ENCODE measurements at regions not wholly inside any gene's neighbourhood (a gene's known extent, or its start where the extent isn't known, plus 50 kb on each side); places are given as distances from the start of the nearest gene placed in this dataset.
"Not testable (repeated sequence)": the region's sequence is repeated elsewhere in the genome, so short reads cannot be mapped to it uniquely, and the experiment has no call there.

DNA sequence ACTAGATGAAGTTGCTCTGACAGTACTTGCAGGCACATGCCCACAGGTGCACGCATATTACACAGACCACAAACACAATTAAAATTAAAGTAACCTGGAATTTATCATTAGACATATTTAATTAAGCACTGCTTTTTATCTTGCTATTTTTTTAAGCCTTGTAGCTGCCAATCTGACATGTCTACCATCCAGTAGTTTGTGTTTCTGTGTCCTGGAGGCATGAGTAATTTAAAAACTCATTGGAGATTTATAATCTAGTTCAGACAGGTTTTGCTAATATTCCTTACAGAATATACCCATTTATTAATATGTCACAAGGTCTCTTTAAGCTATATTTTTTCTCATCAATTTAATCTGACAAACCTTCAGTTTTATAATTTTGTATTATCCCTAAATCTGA lies 445.0 kb upstream of the KLF6 start:
- H3K4me3 ChIP-seq (ENCODE audit: control insufficient read depth, low read depth, low read length) = no peak overlapping the region
- no peak for DNase-seq (ENCODE audit: low read depth)

DNA sequence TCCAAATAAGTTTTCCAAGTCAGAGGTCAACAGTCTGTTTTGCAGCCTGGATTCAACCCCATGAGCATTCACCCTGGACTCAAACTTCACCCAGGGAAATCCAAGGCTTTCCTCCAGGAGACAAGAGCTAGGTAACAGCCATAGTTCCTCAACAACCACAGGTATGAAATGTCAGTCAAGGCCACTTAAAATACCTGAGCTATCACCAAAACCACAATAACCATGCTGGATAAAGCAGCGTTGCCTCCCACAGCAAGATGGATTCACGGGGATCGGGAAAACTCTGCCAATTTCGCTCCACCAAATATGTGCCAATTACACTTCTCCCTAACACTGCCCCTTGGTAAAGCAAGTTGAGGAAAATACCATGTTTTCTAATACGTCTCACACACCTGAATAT lies 444.1 kb upstream of the KLF6 start:
- no peak for DNase-seq (ENCODE audit: low read depth)
- no peak overlapping the region for H3K4me3 ChIP-seq (ENCODE audit: control insufficient read depth, low read depth, low read length)
- TF ChIP-seq, protein P1, sequence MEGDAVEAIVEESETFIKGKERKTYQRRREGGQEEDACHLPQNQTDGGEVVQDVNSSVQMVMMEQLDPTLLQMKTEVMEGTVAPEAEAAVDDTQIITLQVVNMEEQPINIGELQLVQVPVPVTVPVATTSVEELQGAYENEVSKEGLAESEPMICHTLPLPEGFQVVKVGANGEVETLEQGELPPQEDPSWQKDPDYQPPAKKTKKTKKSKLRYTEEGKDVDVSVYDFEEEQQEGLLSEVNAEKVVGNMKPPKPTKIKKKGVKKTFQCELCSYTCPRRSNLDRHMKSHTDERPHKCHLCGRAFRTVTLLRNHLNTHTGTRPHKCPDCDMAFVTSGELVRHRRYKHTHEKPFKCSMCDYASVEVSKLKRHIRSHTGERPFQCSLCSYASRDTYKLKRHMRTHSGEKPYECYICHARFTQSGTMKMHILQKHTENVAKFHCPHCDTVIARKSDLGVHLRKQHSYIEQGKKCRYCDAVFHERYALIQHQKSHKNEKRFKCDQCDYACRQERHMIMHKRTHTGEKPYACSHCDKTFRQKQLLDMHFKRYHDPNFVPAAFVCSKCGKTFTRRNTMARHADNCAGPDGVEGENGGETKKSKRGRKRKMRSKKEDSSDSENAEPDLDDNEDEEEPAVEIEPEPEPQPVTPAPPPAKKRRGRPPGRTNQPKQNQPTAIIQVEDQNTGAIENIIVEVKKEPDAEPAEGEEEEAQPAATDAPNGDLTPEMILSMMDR (IDR thresholded peaks at IDR 0.05; ENCODE audit: control insufficient read depth, insufficient read depth, low read depth, low read length, missing control alignments) = no peak

More for the DNA sequence above, 445.0 kb upstream of the KLF6 start:
- TF ChIP-seq, protein P1 (IDR thresholded peaks at IDR 0.05; ENCODE audit: control insufficient read depth, insufficient read depth, low read depth, low read length, missing control alignments) = no peak

DNA sequence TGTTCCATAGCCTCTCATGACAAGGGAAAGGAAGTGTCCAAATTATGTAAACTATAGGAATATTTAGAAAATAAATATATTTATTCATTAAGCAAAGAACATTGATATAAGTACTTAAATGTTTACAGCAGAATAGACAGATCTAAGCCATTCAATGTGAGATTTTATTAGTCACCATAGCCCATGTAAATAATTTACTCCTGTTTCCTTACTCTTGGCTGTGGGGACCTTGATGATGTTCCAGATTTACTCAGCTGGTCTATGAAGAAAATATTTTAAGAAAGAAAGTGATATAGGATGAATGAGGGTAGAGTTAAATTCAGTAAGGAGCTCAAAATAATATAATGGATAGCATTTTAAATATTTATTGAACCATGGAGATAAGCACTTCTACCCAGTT lies 442.6 kb upstream of the KLF6 start:
- H3K4me3 ChIP-seq (ENCODE audit: control insufficient read depth, low read depth, low read length) = no peak overlapping the region
- TF ChIP-seq, protein P1 (IDR thresholded peaks at IDR 0.05; ENCODE audit: control insufficient read depth, insufficient read depth, low read depth, low read length, missing control alignments) = no peak
- no peak for DNase-seq (ENCODE audit: low read depth)

DNA sequence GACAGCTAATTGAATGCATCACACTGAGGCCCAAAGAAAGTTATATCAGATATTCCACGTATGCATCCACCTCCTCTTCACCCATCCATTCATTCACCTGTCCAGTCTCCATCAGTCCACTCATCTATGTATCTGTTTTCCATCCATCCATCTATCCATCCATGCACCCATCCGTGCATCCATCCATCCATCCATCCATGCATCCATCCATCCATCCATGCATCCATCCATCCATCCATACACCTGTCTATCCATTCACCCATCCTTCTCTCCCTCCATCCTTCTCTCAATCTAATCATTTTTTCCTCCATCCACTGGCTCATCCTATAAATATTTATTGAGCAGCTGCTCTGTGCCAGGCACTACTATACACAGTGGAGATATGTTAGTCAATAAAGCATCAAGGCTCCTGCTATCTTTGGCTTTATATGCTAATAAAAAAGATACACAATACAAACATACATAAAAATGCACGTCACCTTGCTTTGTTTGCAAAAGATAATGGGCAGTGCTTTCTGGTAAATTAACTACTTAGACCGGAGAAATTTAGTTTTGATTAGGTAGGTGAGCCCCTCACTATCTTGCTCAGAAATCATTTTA lies 442.0 kb upstream of the KLF6 start:
- no peak overlapping the region for H3K4me3 ChIP-seq (ENCODE audit: control insufficient read depth, low read depth, low read length)
- DNase-seq (ENCODE audit: low read depth) = no peak
- TF ChIP-seq, protein P1 (IDR thresholded peaks at IDR 0.05; ENCODE audit: control insufficient read depth, insufficient read depth, low read depth, low read length, missing control alignments) = no peak

DNA sequence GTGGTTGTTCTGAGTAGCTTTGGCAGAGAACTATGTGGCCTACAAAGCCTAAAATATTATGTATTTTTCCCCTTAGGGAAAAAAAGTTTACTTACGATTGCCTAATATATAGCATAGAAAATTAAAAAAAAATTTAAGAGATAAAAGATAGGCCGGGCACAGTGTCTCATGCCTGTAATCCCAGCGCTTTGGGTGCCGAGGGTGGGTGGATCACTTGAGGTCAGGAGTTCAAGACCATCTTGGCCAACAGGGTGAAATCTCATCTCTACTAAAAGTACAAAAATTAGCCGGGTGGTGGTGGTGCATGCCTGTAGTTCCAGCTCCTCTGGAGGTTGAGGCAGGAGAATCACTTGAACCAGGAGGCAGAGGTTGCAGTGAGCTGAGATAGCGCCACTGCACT lies 439.2 kb upstream of the KLF6 start:
- H3K4me3 ChIP-seq (ENCODE audit: control insufficient read depth, low read depth, low read length) = no peak overlapping the region
- no peak for DNase-seq (ENCODE audit: low read depth)
- TF ChIP-seq, protein P1 (IDR thresholded peaks at IDR 0.05; ENCODE audit: control insufficient read depth, insufficient read depth, low read depth, low read length, missing control alignments) = no peak

DNA sequence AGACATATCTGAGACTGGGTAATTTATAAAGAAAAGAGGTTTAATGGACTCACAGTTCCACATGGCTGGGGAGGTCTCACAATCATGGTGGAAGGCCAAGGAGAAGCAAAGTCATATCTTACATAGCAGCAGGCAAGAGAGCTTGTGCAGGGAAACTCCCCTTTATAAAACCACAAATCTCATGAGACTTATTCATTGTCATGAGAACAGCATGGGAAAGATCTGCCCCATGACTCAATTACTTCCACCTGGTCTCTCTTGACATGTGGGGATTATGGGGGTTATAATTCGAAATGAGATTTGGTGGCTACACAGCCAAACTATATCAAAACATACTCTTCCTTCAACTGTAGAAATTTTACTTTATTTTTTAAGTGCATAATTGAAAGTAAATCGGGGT lies 436.3 kb upstream of the KLF6 start:
- not testable (repeated sequence) for DNase-seq (ENCODE audit: low read depth); H3K4me3 ChIP-seq (ENCODE audit: control insufficient read depth, low read depth, low read length)

DNA sequence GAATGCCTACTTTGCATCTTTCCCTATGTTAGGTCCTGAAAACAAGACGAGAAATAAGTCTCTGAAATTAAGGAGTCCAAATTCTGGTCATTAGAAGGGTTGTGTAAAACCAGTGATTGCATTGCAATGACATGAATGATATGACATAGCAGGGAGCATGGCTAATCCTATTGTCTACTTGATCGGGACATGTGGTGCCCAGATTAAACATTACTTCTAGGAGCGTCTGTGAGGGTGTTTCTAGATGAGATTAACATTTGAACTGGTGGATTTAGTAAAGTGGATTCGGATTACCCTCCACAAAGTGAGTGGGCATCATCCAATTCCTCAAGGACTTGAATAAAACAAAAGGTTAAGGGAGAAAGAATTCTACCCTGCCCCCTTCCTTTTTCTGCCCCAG lies 434.9 kb upstream of the KLF6 start:
- no peak for DNase-seq (ENCODE audit: low read depth)
- H3K4me3 ChIP-seq (ENCODE audit: control insufficient read depth, low read depth, low read length) = no peak overlapping the region
- TF ChIP-seq, protein P1 (IDR thresholded peaks at IDR 0.05; ENCODE audit: control insufficient read depth, insufficient read depth, low read depth, low read length, missing control alignments) = no peak

All from AG09309 (cell line).